Smooth muscle cell (in vitro differentiated cells): ENCODE measurements at regions not wholly inside any gene's neighbourhood (a gene's known extent, or its start where the extent isn't known, plus 50 kb on each side); places are given as distances from the start of the nearest gene placed in this dataset.

Experiments used
- DNase-seq: peaks from one replicate; lab custom pipeline; 2025; ENCODE audit not compliant: unreplicated experiment; lab: John Stamatoyannopoulos, UW
- H2AFZ ChIP-seq: fragments of 200-600 bp; sonication (generic); 2 replicates; pipeline ENCODE4 v1.6.0; 2016; ENCODE audit warnings: antibody characterized with exemption, low read depth, mild to moderate bottlenecking
- H3F3A ChIP-seq: fragments of 200-600 bp; sonication (generic); 2 replicates; pipeline ENCODE4 v1.6.0; 2017; ENCODE audit warnings: antibody characterized with exemption, low read depth
- H3K27ac ChIP-seq: fragments of 200-600 bp; sonication (generic); 2 replicates; pipeline ENCODE4 v1.5.1; 2016; ENCODE audit warnings: low read depth, mild to moderate bottlenecking
- H3K27me3 ChIP-seq: fragments of 200-600 bp; sonication (generic); 2 replicates; pipeline ENCODE4 v1.6.1; 2016; ENCODE audit warnings: low read depth, mild to moderate bottlenecking
- H3K36me3 ChIP-seq: fragments of 200-600 bp; sonication (generic); 2 replicates; pipeline ENCODE4 v1.5.1; 2016; ENCODE audit warnings: low read depth
- H3K4me1 ChIP-seq: fragments of 200-600 bp; sonication (generic); 2 replicates; pipeline ENCODE4 v1.5.1; 2016; ENCODE audit warnings: low read depth
- H3K4me2 ChIP-seq: fragments of 200-600 bp; sonication (generic); 2 replicates; pipeline ENCODE4 v1.6.0; 2016; ENCODE audit warnings: mild to moderate bottlenecking
- H3K4me3 ChIP-seq: fragments of 200-600 bp; sonication (generic); 2 replicates; pipeline ENCODE4 v1.5.1; 2016; ENCODE audit warnings: mild to moderate bottlenecking
- H3K79me2 ChIP-seq: fragments of 200-600 bp; sonication (generic); 2 replicates; pipeline ENCODE4 v1.6.0; 2016; ENCODE audit warnings: low read depth, mild to moderate bottlenecking
- H3K9ac ChIP-seq: fragments of 200-600 bp; sonication (generic); 2 replicates; pipeline ENCODE4 v1.6.0; 2016; ENCODE audit warnings: low read depth
- H3K9me3 ChIP-seq: fragments of 200-600 bp; sonication (generic); replicated peaks from 2 replicates; pipeline ENCODE4 v1.5.1; 2016; ENCODE audit warnings: low read depth
- H4K20me1 ChIP-seq: fragments of 200-600 bp; sonication (generic); 2 replicates; pipeline ENCODE4 v1.6.0; 2016; ENCODE audit warnings: low read depth
- WGBS: methylation state at CpG from one replicate; pipeline ENCODE4 v1.1.7; 2016; ENCODE audit warnings: low lambda C conversion rate; 5-methylcytosine and 5-hydroxymethylcytosine counted together
- TF ChIP-seq, protein P1 (sequence below): fragments of 200-600 bp; sonication (generic); IDR thresholded peaks from 2 replicates; pipeline ENCODE4 v1.5.1; 2017; ENCODE audit warnings: borderline replicate concordance, mild to moderate bottlenecking, antibody characterized with exemption; ENCODE audit not compliant: insufficient read depth, poor library complexity, severe bottlenecking

DNA sequence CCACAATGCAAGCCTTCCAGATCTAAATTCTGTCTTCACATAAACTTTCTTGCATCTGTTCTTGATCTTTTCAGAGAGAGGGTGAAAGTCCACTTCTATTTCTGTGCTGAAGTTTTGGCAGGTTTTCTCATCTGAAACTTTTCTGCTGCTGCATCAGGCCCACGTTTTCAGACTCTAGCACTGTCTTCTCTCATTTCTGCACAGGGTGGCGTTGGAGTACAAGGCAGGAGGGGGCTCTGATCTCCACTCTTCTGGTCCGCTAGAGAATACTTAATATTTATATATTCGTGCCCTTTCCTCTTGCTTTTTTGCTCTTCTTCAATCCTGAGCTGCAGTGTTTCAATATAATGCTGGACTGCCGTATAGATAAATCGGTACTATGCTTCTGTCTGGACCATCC is 204.0 kb upstream of the PRDM9 start:
- no peaks in the 10 kb centered on the region for H3K27me3 ChIP-seq
- no peak overlapping the region for H3K9ac ChIP-seq
- WGBS = 83% methylated on average over 6 of the region's 6 CpGs
- no peaks in the 10 kb centered on the region for H3K4me1 ChIP-seq
- TF ChIP-seq, protein P1, sequence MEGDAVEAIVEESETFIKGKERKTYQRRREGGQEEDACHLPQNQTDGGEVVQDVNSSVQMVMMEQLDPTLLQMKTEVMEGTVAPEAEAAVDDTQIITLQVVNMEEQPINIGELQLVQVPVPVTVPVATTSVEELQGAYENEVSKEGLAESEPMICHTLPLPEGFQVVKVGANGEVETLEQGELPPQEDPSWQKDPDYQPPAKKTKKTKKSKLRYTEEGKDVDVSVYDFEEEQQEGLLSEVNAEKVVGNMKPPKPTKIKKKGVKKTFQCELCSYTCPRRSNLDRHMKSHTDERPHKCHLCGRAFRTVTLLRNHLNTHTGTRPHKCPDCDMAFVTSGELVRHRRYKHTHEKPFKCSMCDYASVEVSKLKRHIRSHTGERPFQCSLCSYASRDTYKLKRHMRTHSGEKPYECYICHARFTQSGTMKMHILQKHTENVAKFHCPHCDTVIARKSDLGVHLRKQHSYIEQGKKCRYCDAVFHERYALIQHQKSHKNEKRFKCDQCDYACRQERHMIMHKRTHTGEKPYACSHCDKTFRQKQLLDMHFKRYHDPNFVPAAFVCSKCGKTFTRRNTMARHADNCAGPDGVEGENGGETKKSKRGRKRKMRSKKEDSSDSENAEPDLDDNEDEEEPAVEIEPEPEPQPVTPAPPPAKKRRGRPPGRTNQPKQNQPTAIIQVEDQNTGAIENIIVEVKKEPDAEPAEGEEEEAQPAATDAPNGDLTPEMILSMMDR = no peak
- H3K9me3 ChIP-seq = no peaks in the 10 kb centered on the region
- H3K4me3 ChIP-seq = no peak overlapping the region
- no peak for DNase-seq
- no peak overlapping the region for H3K4me2 ChIP-seq
- H3K27ac ChIP-seq = no peak overlapping the region
- H3K36me3 ChIP-seq = no peaks in the 10 kb centered on the region
- no peaks in the 10 kb centered on the region for H3F3A ChIP-seq
- no peaks in the 10 kb centered on the region for H3K79me2 ChIP-seq
- H2AFZ ChIP-seq = no peak overlapping the region
- H4K20me1 ChIP-seq = no peaks in the 10 kb centered on the region

DNA sequence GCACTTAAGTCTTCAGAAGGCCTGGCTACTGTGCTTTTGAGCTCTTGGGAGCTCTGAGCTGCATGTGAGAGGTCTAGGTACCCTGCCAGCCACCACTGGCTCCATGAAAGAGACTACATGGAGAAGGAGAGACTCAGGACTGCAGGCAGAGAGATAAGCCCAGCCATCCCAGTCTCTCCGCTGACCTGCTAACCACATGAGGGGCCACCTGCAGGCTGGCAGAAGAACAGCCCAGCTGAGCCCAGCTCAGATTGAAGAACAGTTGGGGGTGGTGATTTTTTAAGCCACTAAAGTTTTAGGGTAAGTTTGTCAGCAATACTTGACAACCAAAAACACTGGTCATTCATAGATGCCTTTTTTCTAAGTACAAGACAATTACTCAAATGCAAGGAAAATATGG is 205.0 kb upstream of the PRDM9 start:
- H3K27ac ChIP-seq = no peak overlapping the region
- H2AFZ ChIP-seq = no peak overlapping the region
- no peak for DNase-seq
- no peak overlapping the region for H3K4me2 ChIP-seq
- no peak overlapping the region for H3K4me3 ChIP-seq
- H3K4me1 ChIP-seq = no peaks in the 10 kb centered on the region
- no peaks in the 10 kb centered on the region for H3K9me3 ChIP-seq
- TF ChIP-seq, protein P1 = no peak
- H3K36me3 ChIP-seq = no peaks in the 10 kb centered on the region
- H3K79me2 ChIP-seq = no peaks in the 10 kb centered on the region
- H4K20me1 ChIP-seq = no peaks in the 10 kb centered on the region
- no peaks in the 10 kb centered on the region for H3F3A ChIP-seq
- H3K9ac ChIP-seq = no peak overlapping the region
- 89% methylated on average over 1 of the region's 1 CpG for whole genome bisulfite sequencing
- H3K27me3 ChIP-seq = no peaks in the 10 kb centered on the region

DNA sequence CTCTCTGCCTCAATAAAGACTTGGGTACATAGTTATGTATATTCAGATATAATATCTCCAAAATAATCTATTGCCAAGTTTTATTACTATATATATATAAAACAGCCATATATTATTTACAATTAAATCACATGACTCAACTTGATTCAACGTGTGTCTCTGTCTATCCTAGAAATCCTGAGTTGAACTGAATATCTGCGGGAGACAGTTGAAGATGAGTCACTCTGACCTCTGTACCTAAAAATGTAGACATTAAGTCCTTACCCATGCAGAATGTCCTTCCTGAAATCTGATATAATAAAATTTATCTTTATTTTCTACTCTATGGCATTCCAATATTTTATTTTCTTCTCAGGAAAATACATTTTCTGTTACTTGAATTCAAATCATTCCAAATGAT is 218.2 kb upstream of the PRDM9 start:
- no peaks in the 10 kb centered on the region for H3K36me3 ChIP-seq
- no peaks in the 10 kb centered on the region for H3K4me1 ChIP-seq
- no peaks in the 10 kb centered on the region for H4K20me1 ChIP-seq
- H3K4me2 ChIP-seq = no peak overlapping the region
- H3K9ac ChIP-seq = no peak overlapping the region
- H2AFZ ChIP-seq = no peak overlapping the region
- H3K9me3 ChIP-seq = no peaks in the 10 kb centered on the region
- no peaks in the 10 kb centered on the region for H3K27me3 ChIP-seq
- whole genome bisulfite sequencing = 76% methylated on average over 2 of the region's 2 CpGs
- no peak overlapping the region for H3K27ac ChIP-seq
- H3K79me2 ChIP-seq = no peaks in the 10 kb centered on the region
- H3K4me3 ChIP-seq = no peak overlapping the region
- H3F3A ChIP-seq = no peaks in the 10 kb centered on the region
- TF ChIP-seq, protein P1 = no peak
- no peak for DNase-seq

DNA sequence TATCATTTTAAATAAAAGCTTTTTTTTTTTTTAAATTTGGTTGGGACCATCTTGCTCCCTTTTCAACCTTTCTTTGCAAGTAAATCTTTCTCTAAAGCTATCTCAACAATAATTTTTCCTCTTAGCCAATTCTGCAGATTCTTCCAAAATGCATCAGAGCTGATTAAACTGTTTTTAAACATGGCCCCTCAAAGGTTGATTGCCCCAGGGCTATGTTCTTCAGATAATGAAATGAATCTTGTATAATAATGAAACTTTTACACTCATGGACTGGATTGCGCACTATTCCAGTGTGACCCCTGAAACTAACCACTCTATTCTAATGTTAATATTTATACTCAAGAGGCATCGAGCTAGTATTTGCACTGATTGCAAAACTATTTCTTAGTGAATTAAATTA is 222.8 kb upstream of the PRDM9 start:
- Histone ChIP-seq H3K27ac (no peak overlapping the region), H3K4me1 (no peaks in the 10 kb centered on the region), H3K9ac (no peak overlapping the region), H3K79me2 (no peaks in the 10 kb centered on the region), H3K4me2 (no peak overlapping the region), H4K20me1 (no peaks in the 10 kb centered on the region), H3K36me3 (no peaks in the 10 kb centered on the region), H3K4me3 (no peak overlapping the region), H2AFZ (peak overlapping the region; percentile 14), H3F3A (no peaks in the 10 kb centered on the region), H3K9me3 (no peaks in the 10 kb centered on the region), H3K27me3 (no peaks in the 10 kb centered on the region)
- no peak for DNase-seq
- 97% methylated on average over 2 of the region's 2 CpGs for WGBS
- TF ChIP-seq, protein P1 = no peak
